GM18499 (cell line): ENCODE measurements at regions not wholly inside any gene's neighbourhood (a gene's known extent, or its start where the extent isn't known, plus 50 kb on each side); places are given as distances from the start of the nearest gene placed in this dataset.

Source experiments
- ATAC-seq: cut with Tn5 transposase; IDR thresholded peaks from one replicate; pipeline ENCODE4 v1.9.1; 2021; ENCODE audit warnings: moderate number of reproducible peaks; ENCODE audit not compliant: insufficient read depth, unreplicated experiment

DNA sequence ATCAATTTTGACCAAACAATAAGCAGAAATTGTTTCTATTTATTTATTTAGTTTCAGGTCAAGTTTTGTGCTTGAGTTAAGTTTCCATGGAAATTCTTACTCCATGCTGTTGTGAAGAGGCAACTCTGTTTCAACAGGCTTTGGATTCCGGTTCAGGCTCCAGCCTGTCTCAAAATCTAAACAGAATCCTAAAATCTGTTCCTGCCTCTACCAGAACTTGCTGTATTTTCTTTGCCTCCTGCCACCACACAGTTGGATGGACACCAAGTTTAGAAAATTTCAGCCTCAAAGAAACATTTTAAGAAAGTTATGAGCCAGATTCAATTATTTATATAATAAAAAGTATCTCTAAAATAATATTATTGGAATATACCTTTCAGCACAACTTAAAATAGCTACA lies 330.9 kb downstream of the FOXG1 start:
- no peak for ATAC-seq

DNA sequence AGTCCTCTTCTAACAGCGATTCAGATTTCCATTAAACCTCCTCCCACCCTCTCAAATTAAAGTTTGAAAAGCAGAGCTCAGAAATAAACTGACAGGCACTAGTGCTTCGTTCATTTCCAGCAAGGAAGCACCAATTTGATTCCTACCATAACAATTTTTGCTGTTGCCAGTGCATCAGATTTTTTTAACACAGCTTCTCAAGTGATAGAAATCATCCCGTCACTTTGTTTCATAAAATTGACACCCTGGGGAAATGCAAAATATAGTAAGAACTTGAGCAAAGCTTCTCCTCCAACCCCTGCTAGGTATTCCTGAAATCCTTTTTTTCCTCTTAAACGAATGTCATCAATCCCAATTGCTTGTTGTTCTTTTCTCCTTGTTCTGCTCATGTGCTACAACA lies 332.1 kb downstream of the FOXG1 start:
- no peak for ATAC-seq

DNA sequence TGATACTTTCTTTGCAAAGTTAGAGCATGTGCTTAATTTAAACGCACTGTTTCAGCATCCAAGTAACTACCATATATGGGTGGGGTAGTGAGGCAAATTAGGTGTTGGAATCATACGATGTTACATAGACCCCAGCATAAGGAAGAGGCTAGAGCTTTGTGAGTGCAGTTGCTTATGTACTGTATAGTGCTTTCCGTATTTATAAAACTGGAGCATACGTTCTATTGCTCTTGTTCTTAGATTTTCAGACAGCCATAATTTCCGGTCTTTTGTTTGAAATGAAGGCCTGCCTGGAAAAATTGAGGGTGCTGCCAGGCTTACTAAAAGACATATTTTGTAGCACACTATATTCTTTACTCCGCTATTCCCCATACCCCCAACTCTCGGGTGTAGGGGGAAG lies 335.7 kb downstream of the FOXG1 start:
- no peak for ATAC-seq

DNA sequence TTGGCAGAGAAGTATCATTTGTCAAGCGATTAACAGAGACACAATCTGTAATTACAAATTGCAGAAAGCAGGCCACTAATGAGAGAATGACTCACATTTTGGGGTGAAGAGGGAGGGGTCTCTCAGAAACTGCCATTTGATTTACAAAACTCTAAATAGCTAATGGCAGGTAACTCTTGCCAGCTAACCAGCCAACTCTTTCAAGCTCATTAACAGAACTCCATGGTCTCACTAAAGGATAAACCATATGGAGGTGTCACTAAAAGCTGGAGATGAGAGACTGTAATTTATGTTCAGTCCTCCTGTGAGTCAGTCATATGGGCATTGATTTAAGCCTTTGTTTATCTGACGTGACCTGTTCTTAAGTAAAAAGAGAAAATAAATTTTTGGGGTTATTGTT lies 336.4 kb downstream of the FOXG1 start:
- no peak for ATAC-seq

DNA sequence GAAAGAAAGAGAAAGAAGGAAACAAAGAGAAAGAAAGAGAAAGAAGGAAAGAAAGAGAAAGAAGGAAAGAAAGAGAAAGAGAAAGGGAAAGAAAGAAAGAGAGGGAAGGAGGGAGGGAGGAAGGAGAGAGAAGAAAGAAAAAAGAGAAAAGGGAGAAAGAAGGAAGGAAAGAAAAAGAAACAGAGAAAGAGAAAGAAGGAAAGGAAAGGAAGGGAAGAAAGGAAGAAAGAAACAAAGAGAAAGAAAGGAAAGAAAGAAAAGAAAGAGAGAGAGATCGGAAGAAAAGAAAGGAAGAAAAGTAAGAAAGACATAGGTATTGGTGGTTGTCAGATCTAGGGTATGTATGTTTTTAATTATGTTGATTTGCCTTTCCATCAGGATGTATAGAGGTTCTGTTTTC lies 342.3 kb downstream of the FOXG1 start:
- no peak for ATAC-seq

DNA sequence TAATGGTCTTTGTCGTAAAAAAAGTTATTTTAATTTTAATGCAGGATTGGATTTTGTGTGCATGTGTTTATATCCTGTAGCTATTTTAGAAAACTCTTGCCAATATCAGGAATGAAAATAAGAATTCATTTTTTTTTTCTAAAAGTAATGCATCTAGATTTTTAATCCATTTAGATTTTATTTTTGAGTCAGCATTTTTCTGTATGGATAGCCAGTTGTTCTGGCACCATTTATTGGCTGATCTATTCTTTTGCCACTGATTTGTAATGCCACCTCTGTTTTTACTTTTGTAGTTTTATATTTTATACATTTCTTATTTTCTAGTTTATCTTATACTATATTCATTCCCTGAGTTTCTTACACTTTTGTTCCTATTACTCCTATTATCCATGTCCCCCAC lies 343.0 kb downstream of the FOXG1 start:
- no peak for ATAC-seq

DNA sequence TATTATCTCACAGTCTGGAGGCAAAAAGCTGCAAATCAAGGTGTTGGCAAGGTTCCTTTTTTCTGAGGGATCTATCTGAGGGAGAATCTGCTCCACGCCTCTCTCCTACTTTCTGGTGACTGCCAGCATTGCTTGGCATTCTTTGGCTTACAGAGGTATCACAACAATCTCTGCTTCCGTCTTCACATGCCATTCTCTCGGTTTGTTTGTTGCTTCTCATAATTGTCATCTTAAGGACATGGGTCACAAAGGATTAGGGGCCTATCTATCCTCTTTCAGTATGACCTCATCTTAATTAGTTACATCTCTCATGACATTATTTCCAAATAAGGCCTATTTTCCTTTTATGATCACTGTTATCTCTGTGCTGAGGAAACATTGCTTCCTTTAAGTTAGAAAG lies 345.0 kb downstream of the FOXG1 start:
- ATAC-seq = no peak

DNA sequence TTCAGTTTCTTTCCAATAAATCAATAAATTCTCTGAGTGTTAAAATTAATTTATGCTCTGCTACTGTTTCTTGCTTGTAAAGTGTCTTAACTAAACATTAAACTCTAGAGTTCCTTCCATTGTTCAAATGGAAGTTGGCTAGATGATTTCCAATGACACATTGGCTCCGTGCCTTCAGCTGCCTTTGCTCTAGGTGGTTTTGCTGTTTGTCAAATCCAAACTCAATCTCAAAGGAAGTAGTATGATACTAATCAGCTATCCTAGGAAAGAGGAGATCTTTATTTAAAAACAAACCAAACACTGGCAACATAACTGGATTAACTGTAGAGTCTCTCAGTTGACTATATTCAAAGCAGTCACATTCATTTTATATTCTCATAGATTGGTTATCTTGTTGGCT lies 356.4 kb downstream of the FOXG1 start:
- no peak for ATAC-seq

DNA sequence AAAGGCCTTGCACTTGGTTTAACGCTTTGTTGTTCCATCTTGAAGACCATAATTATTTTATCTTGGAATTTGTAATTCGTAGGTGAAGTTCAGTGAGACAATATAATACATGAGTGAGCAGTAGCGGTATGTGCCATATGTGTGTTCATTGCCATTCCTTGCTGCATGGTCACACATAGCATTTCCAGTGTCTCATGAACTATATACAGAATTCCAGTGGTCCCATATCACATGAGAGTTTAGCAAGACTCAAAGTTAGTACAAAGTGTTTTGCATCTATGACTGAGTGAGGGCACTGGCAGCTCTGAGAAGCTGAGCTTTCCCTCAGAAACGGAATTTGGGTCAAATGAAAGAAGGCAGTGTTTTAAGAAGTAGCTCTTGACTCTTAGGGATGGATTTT lies 359.8 kb downstream of the FOXG1 start:
- no peak for ATAC-seq

DNA sequence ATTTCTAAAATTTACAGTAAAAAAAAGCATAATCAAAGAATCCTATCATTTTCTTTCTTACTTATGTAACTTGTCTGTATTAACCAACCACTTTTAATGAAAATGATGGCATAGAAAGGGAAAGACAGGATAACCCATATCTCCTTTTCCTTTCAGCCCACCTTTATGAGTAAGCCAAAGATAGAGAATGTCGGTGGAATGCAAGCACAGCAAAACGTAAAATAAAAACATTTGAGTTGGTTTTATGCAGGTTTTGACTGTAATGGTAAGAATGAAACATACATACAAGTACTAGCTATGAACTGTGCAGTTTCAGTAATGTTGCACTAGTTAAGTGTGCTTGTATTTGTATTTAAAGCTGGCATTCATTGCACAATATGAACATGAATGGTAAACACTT lies 360.3 kb downstream of the FOXG1 start:
- ATAC-seq = no peak

DNA sequence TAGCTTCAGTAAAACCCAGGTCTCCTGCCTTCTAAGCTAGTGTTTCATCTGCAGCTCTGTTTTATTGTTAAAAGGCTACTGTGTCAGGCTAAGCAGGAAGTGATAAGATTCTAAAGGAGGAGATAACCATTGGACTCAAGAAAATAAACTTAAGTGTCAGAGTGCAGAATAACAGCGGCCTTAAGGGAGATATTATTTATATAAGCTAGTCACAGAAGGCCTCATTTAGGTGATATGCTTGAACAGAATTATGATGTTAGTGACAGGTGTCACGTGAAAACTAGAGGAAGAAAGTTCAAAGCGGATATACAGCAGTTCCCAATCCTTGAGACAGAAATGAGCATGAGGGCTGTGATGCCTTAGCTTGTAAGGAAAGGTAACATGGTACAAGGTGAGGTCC lies 373.4 kb downstream of the FOXG1 start:
- no peak for ATAC-seq

DNA sequence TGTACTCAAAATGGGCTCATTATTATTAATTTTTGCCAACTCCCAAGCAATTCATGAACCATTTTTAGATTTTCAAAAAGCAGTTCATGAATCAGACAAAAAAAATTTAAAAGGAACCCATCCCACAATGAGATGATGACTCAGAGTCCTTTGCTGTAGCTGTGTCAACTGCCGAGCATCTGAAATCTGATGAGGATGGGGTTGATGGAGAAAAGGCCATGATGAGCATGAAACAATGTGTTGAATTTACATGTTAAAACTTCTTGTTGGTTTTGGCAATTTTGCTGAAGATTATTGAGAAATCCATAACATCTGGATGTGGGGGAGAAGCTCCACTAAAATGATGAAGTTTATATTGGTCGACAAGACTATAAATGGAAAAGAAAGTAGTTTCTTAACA lies 378.0 kb downstream of the FOXG1 start:
- no peak for ATAC-seq

DNA sequence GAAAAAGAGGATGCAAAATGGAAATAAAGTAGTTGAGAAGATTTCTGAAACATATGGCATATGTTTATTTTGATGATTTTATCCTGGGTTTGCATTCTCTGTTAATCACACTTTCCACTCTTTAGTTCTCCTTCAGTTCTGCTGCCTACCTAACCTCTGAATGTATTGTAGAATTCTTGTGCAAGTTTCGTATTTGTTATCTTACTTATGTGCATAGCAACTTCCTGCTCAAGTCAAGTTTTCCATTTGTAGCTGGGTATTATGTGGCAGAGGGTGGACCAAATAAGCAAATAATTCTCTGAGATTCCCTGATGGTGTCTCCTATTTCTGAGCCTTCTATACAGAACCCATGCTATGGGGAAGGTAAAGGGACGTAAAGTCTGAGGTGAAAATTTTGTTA lies 381.6 kb downstream of the FOXG1 start:
- no peak for ATAC-seq

DNA sequence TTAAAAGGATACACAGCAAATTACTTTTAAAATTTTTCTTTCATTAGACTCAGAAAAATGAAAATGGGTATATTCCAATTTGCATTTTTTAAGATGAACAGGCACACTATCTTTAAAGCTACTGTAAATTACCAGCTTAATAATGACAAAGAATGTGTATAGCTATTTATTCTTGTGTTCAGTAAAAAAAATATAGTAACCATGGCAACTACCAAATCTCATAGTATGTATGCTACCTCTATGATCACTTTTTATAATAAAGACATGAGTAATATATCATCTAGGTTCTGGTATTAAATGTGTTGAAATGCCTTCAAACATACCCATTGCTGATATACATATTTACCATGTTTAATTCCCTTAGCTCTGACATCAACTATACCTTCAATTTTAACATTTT lies 383.2 kb downstream of the FOXG1 start:
- no peak for ATAC-seq

DNA sequence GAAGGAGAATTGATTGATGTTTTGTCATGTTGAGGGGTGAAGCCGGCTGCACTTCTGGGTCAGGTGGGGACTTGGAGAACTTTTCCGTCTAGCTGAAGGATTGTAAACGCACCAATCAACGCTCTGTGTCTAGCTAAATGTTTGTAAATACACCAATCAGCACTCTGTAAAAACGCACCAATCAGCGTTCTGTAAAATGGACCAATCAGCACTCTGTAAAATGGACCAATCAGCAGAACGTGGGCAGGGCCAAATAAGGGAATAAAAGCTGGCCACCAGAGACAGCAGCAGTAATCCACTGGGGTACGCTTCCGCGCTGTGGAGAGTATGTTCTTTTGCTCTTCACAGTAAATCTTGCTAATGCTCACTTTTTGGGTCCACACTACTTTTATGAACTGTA lies 384.1 kb downstream of the FOXG1 start:
- no peak for ATAC-seq

DNA sequence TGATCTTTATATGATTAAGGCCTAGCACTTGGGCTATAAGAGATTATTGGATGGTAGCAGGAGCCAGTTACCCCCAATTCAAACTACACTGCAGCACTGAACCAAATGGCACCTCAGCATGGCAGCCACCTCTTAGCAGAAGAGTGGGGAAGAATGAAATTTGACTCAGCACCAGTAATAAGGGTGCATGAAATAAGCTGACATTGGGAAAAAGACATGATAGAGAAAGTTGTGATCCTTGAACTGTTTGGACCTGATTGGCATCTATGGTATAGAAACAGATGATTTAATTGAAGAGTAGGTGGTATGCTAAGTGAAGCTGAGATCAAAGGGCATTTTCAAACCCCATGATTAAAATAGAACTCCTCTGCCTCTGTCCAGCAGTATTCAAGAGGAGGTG lies 389.5 kb downstream of the FOXG1 start:
- ATAC-seq = no peak

DNA sequence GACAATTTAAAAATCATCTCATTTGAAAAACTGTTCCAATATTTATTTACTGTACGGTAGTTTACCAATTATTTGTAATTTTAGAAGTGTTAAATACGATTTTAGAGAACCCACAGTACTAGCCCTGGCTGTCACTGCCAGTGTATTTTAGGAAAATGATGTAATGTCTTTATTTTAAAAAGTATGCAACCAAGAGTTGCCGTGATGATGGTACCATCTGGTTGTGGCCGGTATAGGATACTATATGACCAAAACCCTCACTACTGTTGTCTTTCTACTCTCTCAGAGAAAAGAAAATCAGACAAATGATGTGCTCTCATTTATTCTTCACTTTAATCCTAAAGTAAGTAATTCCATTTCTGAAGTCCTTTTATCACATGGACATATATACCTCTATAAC lies 395.0 kb downstream of the FOXG1 start:
- no peak for ATAC-seq

DNA sequence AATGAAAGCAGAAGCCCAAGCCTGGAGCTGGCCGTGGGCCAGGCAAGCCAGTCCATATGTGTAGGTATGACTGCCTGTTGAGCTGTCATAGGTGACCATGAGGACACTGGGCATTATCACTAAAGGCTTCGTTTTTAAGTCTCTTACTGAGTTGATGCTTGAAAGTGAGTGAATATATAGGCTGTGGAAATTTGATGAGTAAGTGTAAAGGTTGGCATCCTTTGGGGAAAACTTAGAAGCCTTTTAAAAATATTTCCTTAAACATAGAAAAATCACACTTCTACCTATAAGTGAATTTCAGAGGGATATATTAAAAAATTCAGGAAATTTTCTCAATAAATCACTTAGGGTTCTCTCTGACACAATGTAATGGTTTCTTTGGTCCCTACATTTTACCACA lies 396.5 kb downstream of the FOXG1 start:
- ATAC-seq = no peak

DNA sequence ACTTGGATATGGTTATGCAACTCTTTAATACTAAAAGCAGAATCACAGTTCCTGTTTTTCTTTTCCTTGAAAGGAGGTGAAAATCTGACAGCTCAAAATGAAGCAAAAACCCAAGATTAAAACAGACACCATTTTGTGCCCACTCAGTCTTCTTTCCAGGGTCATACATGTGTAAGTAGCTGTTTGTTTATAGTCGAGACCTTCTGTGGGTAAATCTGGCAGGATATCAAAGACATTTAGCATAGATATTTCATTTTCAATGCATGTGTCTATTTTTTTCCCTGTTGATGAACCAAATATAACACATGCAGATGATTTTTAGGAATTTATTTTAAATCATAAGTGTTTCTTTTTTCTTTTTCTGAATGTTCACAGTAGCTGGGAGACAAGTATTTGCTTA lies 398.8 kb downstream of the FOXG1 start:
- ATAC-seq = no peak

DNA sequence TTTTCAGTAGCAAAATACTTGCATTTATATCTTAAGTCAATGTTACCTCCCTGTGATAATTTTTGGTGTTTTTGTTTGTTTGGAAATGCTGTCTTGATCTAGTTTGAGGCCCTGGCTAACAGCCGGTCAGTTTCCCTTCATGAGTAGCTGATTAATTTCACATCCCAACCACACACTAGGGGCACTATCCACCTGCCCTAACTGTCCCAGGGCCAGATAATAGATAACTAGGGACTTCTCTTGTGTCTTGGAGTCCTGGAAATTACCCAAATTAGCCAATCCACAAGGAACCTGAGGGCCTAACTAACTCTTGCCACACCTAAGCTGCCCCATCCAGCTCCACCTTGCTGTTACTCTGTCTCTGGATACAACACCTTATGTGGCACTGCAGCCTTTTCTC lies 399.9 kb downstream of the FOXG1 start:
- no peak for ATAC-seq

DNA sequence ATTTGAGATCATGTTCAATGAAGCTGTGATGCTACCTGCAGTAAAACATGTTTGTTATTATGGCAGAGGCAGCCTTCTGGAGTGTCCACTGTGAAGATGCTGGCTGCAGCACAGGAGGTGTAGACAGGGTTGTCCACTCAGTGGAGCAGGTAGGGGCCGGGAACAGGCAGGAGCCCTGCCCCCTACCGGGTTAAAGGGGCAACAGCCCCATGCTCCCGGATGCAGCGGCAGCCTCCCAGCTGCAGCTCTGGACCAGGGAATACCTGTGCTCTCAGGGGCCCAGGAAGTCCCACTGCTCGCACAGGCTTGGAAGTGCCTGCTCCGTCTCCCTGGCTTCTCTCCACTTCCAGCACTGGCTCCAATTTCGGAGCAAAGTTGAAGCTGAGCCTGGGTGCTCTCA lies 401.6 kb downstream of the FOXG1 start:
- ATAC-seq = no peak

DNA sequence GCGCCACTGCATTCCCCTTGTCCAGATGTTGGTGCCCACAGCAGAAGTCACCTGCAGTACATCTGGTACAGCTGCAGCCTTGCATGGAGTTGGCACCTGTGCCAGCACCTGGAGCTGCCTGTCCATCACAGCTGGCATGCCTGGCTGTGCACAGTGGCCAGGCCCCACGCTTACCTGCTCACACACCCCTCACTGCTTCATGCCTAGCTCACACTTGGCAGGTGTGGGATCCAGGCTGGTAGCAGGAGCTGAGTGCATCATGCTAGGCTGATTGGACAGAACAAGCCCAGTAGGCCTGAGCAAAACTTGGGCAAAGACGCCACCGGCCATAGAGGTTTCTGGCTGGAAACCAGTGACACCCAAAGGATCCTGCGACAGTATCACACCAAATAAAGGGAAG lies 402.8 kb downstream of the FOXG1 start:
- no peak for ATAC-seq

DNA sequence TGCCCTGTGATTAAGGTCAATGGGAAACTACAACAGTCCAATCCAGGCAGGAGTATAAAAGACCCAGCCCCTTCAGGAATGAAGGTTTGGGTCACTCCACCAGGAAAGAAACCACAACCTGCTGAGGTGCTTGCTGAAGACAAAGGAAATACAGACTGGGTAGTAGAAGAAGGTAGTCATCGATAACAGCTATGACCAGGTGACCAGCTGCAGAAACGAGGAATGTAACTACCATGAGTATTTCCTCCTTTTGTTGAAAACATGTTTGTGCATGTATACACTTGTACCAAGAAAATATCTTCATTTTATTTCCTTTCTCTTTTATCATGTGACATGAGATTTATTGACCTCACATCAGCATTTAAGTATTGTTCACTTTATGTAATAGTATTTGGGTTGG lies 409.1 kb downstream of the FOXG1 start:
- ATAC-seq = no peak

DNA sequence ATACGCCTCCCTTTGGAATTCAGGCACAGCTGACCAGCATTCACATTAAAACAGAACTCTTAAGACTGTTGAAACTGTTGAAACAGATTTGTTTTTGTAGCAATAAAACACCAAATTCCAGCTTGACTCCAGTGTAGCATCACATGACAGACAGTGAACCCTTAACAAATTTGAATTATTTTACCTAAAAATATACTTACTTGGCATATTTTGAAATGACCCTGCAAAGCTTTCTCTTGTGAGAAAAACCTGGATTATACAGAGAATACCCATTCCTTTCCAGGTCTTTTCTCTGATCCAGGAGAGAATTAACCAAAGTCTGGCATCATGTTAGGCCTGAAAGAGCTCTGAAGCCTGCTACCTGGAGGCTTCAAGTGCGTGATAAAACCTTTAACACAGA lies 410.3 kb downstream of the FOXG1 start:
- ATAC-seq = no peak
